Stimulated activated naive CD4-positive, alpha-beta T cell treated with Interleukin-2 at 50 U/mL for 16 hours (primary cell): ENCODE measurements at regions not wholly inside any gene's neighbourhood (a gene's known extent, or its start where the extent isn't known, plus 50 kb on each side); places are given as distances from the start of the nearest gene placed in this dataset.

Source experiments
- DNase-seq: peaks from one replicate; lab custom pipeline; 2025; lab: John Stamatoyannopoulos, UW

GRCh38 chr1:188050250-188050649 lies 1221.5 kb downstream of the PLA2G4A start:
- DNase-seq, result no peak

GRCh38 chr1:188056011-188056410 lies 1227.3 kb downstream of the PLA2G4A start:
- no peak for DNase-seq

GRCh38 chr1:188058801-188059200 lies 1230.1 kb downstream of the PLA2G4A start:
- no peak for DNase-seq

- DNase-seq, result no peak
Observed at GRCh38 chr1:188061881-188062280, 1233.1 kb downstream of the PLA2G4A start.

- no peak for DNase-seq
Observed at GRCh38 chr1:188062456-188062855, 1233.7 kb downstream of the PLA2G4A start.

GRCh38 chr1:188065917-188066316 lies 1237.2 kb downstream of the PLA2G4A start:
- DNase-seq, result no peak

GRCh38 chr1:188070848-188071247 lies 1242.1 kb downstream of the PLA2G4A start:
- no peak for DNase-seq

GRCh38 chr1:188089015-188089414 lies 1260.3 kb downstream of the PLA2G4A start:
- no peak for DNase-seq

GRCh38 chr1:188089461-188089860 lies 1260.7 kb downstream of the PLA2G4A start:
- no peak for DNase-seq

GRCh38 chr1:188096521-188096920 lies 1267.8 kb downstream of the PLA2G4A start:
- DNase-seq, result no peak

GRCh38 chr1:188117436-188117835 lies 1288.7 kb downstream of the PLA2G4A start:
- DNase-seq, result no peak

GRCh38 chr1:188122646-188123045 lies 1293.9 kb downstream of the PLA2G4A start:
- no peak for DNase-seq

- no peak for DNase-seq
Observed at GRCh38 chr1:188127507-188127906, 1298.8 kb downstream of the PLA2G4A start.

- no peak for DNase-seq
Observed at GRCh38 chr1:188128761-188129160, 1300.0 kb downstream of the PLA2G4A start.

GRCh38 chr1:188129856-188130838 lies 1301.4 kb downstream of the PLA2G4A start:
- DNase-seq, result no peak

GRCh38 chr1:188137221-188137620 lies 1308.5 kb downstream of the PLA2G4A start:
- no peak for DNase-seq

- DNase-seq, result no peak
Observed at GRCh38 chr1:188140958-188141357, 1312.2 kb downstream of the PLA2G4A start.

- DNase-seq, result no peak
Observed at GRCh38 chr1:188154196-188154595, 1325.4 kb downstream of the PLA2G4A start.

- no peak for DNase-seq
Observed at GRCh38 chr1:188154761-188155160, 1326.0 kb downstream of the PLA2G4A start.

- no peak for DNase-seq
Observed at GRCh38 chr1:188155261-188155660, 1326.5 kb downstream of the PLA2G4A start.

- no peak for DNase-seq
Observed at GRCh38 chr1:188164459-188164858, 1335.7 kb downstream of the PLA2G4A start.

- DNase-seq, result no peak
Observed at GRCh38 chr1:188166654-188167053, 1337.9 kb downstream of the PLA2G4A start.

GRCh38 chr1:188169971-188170370 lies 1341.2 kb downstream of the PLA2G4A start:
- no peak for DNase-seq

GRCh38 chr1:188170411-188170810 lies 1341.7 kb downstream of the PLA2G4A start:
- DNase-seq, result no peak
